Breast epithelium (tissue), 3 donors: ENCODE measurements at regions not wholly inside any gene's neighbourhood (a gene's known extent, or its start where the extent isn't known, plus 50 kb on each side); places are given as distances from the start of the nearest gene placed in this dataset.
A peak's percentile ranks its signal among the peaks of the same experiment; 100 is the strongest.

Source experiments
- POLR2A ChIP-seq: fragments of 450-650 bp; IDR thresholded peaks from one replicate; pipeline ENCODE4 v1.6.1; 2016; ENCODE audit warnings: antibody characterized with exemption, mild to moderate bottlenecking, moderate library complexity
- POLR2AphosphoS5 ChIP-seq, 3 donors: sonication (generic); formaldehyde crosslinking; IDR thresholded peaks; one replicate each; pipeline ENCODE4 v1.6.1; 2017; ENCODE audit warnings: antibody characterized with exemption in 3 of 3
- TF ChIP-seq, protein P1 (sequence below), 3 donors: fragments of 450-650 bp; IDR thresholded peaks; one replicate each; pipeline ENCODE4 v1.5.1; 2016 to 2017; ENCODE audit warnings: antibody characterized with exemption in 3 of 3, mild to moderate bottlenecking in 3 of 3, moderate library complexity in 3 of 3

DNA sequence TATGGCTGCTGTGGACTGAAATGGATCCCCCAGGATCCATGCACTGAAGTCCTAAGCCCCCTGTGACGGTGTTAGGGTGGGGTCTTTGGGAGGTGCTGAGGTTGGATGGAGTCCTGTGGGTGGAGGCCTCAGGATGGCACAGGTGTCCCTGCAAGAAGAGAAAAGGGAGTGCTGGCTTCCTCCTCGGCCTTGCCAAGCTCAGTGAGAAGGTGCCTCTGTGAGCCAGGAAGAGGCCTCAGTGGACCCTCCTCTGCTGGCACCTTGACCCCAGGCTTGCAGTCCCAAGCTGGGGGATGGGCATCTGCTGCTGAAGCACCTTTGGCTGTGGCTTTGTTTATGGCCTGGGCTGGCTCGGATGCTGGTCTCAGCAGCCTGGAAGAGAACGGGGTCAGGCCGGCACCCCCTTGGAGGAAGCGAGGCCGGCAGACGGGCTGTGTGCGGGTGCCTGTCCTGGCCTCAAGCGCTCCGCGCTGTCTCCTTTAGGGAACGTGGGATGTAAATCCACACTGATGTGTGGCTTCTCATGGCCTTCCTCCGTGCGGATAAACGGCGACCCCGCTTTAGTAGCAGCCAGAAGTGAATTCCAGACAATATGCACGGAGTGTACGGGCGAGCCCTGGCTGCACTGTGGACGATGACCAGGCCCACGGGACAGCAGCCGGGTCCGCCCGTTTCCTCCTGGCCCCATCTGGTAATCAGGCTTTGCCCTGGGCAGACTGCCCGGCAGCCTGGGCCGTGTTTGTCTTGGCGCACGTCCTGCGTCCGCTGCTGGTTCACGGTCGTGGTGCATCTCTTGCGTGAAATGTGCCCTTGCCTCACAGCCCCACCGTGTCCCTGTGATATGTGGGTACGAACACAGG, 182.6 kb downstream of the ERMARD start:
- TF ChIP-seq, protein P1, sequence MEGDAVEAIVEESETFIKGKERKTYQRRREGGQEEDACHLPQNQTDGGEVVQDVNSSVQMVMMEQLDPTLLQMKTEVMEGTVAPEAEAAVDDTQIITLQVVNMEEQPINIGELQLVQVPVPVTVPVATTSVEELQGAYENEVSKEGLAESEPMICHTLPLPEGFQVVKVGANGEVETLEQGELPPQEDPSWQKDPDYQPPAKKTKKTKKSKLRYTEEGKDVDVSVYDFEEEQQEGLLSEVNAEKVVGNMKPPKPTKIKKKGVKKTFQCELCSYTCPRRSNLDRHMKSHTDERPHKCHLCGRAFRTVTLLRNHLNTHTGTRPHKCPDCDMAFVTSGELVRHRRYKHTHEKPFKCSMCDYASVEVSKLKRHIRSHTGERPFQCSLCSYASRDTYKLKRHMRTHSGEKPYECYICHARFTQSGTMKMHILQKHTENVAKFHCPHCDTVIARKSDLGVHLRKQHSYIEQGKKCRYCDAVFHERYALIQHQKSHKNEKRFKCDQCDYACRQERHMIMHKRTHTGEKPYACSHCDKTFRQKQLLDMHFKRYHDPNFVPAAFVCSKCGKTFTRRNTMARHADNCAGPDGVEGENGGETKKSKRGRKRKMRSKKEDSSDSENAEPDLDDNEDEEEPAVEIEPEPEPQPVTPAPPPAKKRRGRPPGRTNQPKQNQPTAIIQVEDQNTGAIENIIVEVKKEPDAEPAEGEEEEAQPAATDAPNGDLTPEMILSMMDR (IDR thresholded peaks at IDR 0.05): no peak
- TF ChIP-seq POLR2A (no peak), POLR2AphosphoS5 (IDR thresholded peaks at IDR 0.05) (peak; percentile 15 to 38 (median 35))
